ENCODE measurements at regions not wholly inside any gene's neighbourhood (a gene's known extent, or its start where the extent isn't known, plus 50 kb on each side); places are given as distances from the start of the nearest gene placed in this dataset.
"Not testable (repeated sequence)": the region's sequence is repeated elsewhere in the genome, so short reads cannot be mapped to it uniquely, and the experiment has no call there.

DNA sequence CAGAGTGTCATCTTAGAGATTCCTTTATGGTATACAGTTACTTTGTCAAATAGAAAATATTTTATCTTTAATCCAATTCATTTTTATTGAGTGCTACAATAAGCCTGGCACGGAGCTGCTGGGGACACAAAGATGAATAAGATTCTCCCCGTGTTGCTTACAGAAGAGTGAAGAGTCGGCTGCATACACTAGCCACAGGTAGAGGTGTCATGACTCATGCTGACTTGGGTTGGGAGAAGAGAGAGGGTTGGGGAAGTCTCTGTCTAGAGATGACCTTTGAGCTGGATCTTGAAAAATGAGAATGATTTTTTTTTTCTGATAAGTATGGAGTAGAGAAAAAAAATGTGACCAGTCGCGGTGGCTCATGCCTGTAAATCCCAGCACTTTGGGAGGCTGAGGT lies 289.9 kb upstream of the CELF2 start:
- TF ChIP-seq, protein P1, sequence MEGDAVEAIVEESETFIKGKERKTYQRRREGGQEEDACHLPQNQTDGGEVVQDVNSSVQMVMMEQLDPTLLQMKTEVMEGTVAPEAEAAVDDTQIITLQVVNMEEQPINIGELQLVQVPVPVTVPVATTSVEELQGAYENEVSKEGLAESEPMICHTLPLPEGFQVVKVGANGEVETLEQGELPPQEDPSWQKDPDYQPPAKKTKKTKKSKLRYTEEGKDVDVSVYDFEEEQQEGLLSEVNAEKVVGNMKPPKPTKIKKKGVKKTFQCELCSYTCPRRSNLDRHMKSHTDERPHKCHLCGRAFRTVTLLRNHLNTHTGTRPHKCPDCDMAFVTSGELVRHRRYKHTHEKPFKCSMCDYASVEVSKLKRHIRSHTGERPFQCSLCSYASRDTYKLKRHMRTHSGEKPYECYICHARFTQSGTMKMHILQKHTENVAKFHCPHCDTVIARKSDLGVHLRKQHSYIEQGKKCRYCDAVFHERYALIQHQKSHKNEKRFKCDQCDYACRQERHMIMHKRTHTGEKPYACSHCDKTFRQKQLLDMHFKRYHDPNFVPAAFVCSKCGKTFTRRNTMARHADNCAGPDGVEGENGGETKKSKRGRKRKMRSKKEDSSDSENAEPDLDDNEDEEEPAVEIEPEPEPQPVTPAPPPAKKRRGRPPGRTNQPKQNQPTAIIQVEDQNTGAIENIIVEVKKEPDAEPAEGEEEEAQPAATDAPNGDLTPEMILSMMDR (IDR thresholded peaks at IDR 0.05): no peak
- DNase-seq (ENCODE audit: low spot score) (no peak), ATAC-seq (ENCODE audit: low FRiP score) (no peak)

DNA sequence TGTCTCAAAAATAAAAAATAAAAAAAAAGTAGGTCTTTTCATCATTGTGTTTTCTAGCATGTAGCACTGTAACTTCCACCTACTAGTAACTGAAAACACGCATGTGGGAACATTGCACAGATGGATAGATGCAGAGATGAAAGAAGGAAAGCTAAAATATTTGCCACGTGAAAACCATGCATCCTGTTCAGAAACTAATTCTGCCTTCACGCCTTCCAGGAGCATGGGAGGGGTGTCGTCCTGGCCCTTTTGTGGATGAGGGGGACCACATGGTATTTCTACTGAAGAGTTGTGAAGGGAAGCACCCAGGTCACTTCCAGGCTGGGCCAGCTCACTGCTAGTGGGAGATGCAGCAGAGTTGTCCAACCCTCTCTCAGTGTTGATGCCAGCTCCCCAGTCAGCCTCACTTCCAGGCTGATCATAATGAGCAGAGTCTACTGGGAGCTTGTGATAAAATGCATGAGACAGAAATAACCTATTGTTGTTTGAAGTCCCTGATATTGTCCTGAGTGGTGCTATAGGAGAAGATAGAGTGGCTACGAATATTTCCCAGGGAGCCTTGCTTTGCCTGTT lies 287.1 kb upstream of the CELF2 start:
- TF ChIP-seq, protein P1 (IDR thresholded peaks at IDR 0.05): no peak
- DNase-seq (ENCODE audit: low spot score): no peak
- ATAC-seq (ENCODE audit: low FRiP score): no peak

DNA sequence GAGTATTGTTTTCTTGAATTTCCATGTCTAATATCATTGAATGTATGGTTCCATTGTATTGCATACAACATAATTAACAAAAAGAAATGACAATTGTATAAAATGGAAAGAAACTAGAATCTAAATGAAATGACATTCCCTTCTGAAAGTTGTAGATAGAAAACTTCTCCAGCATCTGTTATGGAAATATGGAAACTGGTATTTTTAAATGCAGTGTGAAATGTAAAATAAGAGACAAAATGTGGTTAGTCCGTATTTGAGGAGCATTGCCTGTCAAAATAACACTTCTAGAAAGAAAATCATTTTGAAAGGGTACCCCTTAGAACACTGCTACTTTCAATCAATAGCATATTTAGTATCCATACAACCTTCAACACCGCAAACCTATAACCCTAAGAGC lies 286.3 kb upstream of the CELF2 start:
- DNase-seq (ENCODE audit: low spot score) (no peak), ATAC-seq (ENCODE audit: low FRiP score) (no peak)
- TF ChIP-seq, protein P1 (IDR thresholded peaks at IDR 0.05): no peak

DNA sequence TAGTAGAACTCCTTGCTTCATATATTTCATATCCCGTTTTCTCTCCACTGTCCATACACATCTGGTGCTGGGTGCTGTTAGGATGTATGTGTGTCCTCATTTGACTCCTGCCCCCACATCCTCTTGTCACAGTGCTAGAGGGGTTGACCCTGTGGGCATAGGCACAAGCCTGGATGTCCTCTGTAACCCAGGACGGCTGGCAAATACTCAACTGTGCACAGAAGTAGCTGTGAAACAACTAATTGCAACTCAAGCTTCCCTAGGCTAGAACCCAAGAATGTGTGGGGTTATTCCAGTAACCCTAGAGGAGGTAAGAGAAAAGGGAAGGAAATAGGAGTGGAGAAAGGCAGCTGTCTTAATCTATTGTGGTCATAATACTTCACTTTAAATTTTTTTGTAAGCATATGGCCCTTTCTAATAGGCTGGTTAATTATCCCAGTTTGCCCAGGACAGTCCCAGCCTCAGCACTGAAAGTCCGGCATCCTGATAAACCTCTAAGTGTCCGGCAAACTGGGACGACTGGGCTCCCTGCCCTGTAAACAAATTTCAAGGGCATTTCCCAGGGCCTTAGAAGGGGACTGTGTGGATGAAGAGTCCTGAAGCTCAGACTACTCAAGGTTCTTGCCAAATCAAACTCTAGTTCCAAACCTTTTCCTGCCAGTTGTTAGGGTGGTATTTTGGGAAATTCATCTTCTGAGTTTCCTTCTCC lies 283.2 kb upstream of the CELF2 start:
- TF ChIP-seq, protein P1 (IDR thresholded peaks at IDR 0.05): no peak
- no peak for ATAC-seq (ENCODE audit: low FRiP score)
- DNase-seq (ENCODE audit: low spot score): no peak

DNA sequence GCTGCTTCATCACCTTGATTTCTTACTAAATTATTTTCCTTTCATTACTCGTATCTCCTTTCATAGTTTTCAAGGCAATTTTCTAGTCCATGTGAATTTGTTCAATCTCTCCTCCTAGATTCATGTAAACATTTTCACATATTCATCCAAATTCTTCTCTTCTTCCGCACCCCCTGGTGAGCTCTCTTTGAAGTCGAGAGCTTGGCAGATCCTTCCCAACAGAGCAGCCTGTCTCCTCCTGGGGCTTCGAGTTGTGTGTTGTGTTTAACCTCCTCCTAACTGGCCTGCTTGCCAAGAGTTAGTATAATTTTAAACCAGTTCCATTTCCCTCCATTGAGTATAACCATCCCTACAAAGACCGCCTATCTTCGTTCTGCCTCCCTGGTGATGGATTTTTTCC lies 272.4 kb upstream of the CELF2 start:
- ATAC-seq (ENCODE audit: low FRiP score) (no peak), DNase-seq (ENCODE audit: low spot score) (no peak)
- TF ChIP-seq, protein P1 (IDR thresholded peaks at IDR 0.05): no peak

DNA sequence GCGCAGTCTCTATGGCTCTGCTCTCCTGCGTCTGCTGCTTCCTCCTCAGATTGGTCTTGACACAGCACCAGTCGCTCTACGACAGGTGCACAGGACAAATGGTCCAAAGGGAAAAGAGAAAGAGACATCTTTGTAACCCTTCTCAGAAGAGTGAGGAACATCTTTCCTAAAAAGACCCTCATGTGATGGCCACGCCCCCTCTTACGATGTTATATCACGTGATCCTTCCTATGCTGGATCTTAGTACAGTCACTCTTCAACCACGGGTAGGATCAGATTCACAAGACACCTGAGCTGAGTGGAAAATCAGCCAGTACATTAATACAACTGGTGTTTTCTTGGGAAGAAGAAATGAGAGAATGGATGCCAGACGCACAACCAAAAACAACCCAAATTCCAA lies 262.2 kb upstream of the CELF2 start:
- DNase-seq (ENCODE audit: low spot score) (no peak), ATAC-seq (ENCODE audit: low FRiP score) (no peak)
- TF ChIP-seq, protein P1 (IDR thresholded peaks at IDR 0.05): no peak

DNA sequence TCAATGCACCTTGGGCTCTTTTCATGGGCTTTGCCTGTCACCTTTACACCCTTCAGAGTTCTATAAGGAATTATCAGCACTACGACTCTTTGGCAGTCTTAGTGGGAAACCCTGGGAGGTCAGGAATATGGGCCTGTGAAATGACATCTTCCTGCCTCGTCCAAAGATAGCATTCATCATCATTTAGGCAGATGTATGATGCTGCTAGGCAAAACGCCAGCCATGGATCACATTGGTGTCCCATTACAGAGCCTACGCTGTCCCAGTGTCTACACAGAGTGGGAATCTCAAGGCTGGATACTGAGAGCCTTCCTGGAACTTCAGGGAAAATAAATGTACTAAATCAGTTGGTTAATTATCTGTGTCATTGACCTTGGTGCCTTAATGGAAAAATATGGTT lies 259.4 kb upstream of the CELF2 start:
- ATAC-seq (ENCODE audit: low FRiP score) (no peak), DNase-seq (ENCODE audit: low spot score) (no peak)
- TF ChIP-seq, protein P1 (IDR thresholded peaks at IDR 0.05): no peak

DNA sequence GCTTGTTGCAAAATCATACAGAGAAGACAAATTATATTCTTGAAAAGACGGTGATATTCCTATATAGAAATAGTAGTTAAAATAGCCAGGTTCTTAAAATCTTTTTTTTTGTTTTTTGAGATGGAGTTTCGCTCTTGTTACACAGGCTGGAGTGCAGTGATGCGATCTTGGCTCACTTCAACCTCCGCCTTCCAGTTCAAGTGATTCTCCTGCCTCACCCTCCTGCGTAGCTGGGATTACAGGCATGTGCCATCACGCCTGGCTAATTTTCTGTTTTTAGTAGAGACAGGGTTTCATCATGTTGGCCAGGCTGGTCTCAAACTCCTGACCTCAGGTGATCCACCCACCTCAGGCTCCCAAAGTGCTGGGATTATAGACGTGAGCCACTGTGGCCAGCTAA lies 257.9 kb upstream of the CELF2 start:
- not testable (repeated sequence) for ATAC-seq (ENCODE audit: low FRiP score); DNase-seq (ENCODE audit: low spot score)
